GM12878 (cell line): ENCODE measurements at regions not wholly inside any gene's neighbourhood (a gene's known extent, or its start where the extent isn't known, plus 50 kb on each side); places are given as distances from the start of the nearest gene placed in this dataset.

Experiments used
- CBX5 ChIP-seq: sonication (generic); IDR thresholded peaks from 2 replicates; pipeline ENCODE4 v1.6.1; 2016; ENCODE audit warnings: low read depth, moderate library complexity, mild to moderate bottlenecking, inconsistent platforms
- TCF12 ChIP-seq: IDR thresholded peaks from 2 replicates; pipeline ENCODE4 v1.6.1; 2011; ENCODE audit warnings: low read depth, mild to moderate bottlenecking, low read length

GRCh38 chr21:36571556-36571955 lies 91.6 kb upstream of the CLDN14 start:
- TF ChIP-seq TCF12 (no peak), CBX5 (no peak)
